CD4-positive, alpha-beta T cell treated with Interleukin-6 at 100 ng/mL for 8 hours (primary cell): ENCODE measurements at regions not wholly inside any gene's neighbourhood (a gene's known extent, or its start where the extent isn't known, plus 50 kb on each side); places are given as distances from the start of the nearest gene placed in this dataset.
A peak's percentile ranks its signal among the peaks of the same experiment; 100 is the strongest.

Experiments used
- DNase-seq: peaks from one replicate; pipeline ENCODE4 v3.0.0-alpha.2; 2020; ENCODE audit warnings: mixed read lengths, low spot score

GRCh38 chr3:72111265-72112205, 326.6 kb upstream of the PROK2 start:
- no peak for DNase-seq

GRCh38 chr3:72109327-72110259, 324.6 kb upstream of the PROK2 start:
- no peak for DNase-seq

- no peak for DNase-seq
These were observed 320.4 kb upstream of the PROK2 start for GRCh38 chr3:72105306-72105705.

GRCh38 chr3:72102112-72102616, 317.2 kb upstream of the PROK2 start:
- DNase-seq = no peak

GRCh38 chr3:72101494-72101893, 316.5 kb upstream of the PROK2 start:
- DNase-seq = no peak

GRCh38 chr3:72100601-72101187, 315.7 kb upstream of the PROK2 start:
- peak; percentile 81 for DNase-seq

GRCh38 chr3:72100080-72100511, 315.1 kb upstream of the PROK2 start:
- no peak for DNase-seq

GRCh38 chr3:72099326-72100079, 314.6 kb upstream of the PROK2 start:
- DNase-seq = no peak

- DNase-seq = no peak
These were observed 312.1 kb upstream of the PROK2 start for GRCh38 chr3:72097053-72097452.

- DNase-seq = no peak
These were observed 310.6 kb upstream of the PROK2 start for GRCh38 chr3:72095521-72095920.

GRCh38 chr3:72093992-72094334, 309.0 kb upstream of the PROK2 start:
- no peak for DNase-seq

- DNase-seq = no peak
These were observed 308.5 kb upstream of the PROK2 start for GRCh38 chr3:72093270-72093991.

GRCh38 chr3:72092778-72093177, 307.8 kb upstream of the PROK2 start:
- no peak for DNase-seq

GRCh38 chr3:72088486-72089025, 303.6 kb upstream of the PROK2 start:
- DNase-seq = no peak

GRCh38 chr3:72087420-72087819, 302.5 kb upstream of the PROK2 start:
- no peak for DNase-seq

- no peak for DNase-seq
These were observed 301.8 kb upstream of the PROK2 start for GRCh38 chr3:72086743-72087087.

GRCh38 chr3:72086042-72086742, 301.2 kb upstream of the PROK2 start:
- no peak for DNase-seq

- DNase-seq = no peak
These were observed 300.1 kb upstream of the PROK2 start for GRCh38 chr3:72085036-72085435.

GRCh38 chr3:72082776-72083462, 298.0 kb upstream of the PROK2 start:
- DNase-seq = no peak
